Ureter (tissue), 1 donor: ENCODE measurements at regions not wholly inside any gene's neighbourhood (a gene's known extent, or its start where the extent isn't known, plus 50 kb on each side); places are given as distances from the start of the nearest gene placed in this dataset.

Source experiments
- DNase-seq: peaks from one replicate; pipeline ENCODE4 v3.0.0-alpha.2; 2020; ENCODE audit warnings: low spot score
- donor health status: DM: yes; HTN: yes; CAD: no.

- DNase-seq, result no peak
These were observed 336.6 kb downstream of the EN1 start for GRCh38 chr2:118510807-118511206.

DNA sequence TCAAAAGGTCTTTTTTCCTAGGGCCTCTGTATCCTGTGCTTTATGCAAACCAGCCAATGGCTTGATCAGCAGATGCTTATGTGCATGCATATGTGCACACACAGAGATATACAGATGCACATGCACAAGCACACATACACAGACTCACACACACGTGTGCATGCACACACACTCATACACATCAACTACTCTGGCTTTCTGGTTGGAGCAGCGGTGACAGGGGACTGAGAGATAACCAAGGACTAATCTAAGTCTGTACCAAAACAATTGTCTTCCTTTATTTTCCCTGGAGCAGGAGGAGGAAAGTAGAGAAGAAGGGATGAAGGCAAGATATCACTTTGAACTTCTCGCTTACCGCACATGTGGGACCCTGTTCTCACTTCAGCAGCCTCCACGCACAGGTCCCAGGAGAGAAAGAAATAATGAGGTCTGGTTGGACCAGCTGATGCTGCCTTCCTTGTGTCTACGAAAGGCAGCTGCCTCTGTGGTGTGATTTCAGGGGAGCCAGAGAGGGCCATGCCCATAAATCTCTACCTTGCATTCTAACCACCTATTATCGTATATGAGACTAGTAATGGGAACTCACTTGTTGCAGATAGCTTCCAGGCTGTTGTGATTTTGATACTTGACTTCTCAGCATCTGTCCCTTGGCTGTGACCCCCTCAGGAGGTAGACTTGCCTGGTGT, 338.0 kb downstream of the EN1 start:
- no peak for DNase-seq

- DNase-seq, result no peak
These were observed 339.2 kb downstream of the EN1 start for GRCh38 chr2:118508282-118508681.

DNA sequence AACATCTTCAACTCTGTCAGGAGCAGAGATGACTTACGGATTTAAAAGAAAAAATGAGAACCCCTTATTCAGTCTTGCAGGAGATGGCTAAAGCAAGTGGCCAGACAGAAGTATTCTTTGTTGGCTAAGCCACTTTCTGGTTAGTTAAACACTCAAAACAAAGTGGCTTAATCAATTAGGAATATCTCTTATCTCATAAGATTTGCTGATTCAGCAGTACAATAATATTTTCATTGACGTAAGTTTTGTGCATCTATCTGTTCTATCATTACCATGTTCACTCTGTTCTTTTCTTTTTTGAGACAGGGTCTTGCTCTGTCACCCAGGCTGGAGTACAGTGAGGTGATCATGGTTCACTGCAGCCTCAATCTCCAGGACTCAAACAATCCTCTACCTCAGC, 342.0 kb downstream of the EN1 start:
- DNase-seq, result no peak

- DNase-seq, result no peak
These were observed 345.3 kb downstream of the EN1 start for GRCh38 chr2:118502106-118502505.

- no peak for DNase-seq
These were observed 348.5 kb downstream of the EN1 start for GRCh38 chr2:118498943-118499342.

GRCh38 chr2:118496870-118497611, 350.4 kb downstream of the EN1 start:
- DNase-seq, result no peak

DNA sequence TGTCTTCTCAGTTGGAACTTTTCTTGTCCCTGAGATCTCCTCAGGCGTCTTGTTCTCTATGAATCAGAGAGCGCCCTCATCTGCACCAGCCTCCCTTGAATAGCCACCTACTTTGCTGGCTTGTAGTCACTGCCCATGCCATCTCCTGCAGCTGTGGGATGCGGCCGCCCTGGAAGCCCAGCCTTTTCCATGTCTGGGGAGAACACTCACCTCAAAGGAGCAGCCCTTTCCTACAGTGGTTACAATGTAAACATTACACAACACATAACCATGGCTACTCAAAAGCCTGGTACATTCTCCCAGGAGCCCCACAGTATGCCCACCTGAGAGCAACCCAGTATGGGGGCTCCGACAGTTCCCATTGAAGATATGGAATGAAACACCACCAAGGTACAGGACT, 351.0 kb downstream of the EN1 start:
- DNase-seq, result no peak

DNA sequence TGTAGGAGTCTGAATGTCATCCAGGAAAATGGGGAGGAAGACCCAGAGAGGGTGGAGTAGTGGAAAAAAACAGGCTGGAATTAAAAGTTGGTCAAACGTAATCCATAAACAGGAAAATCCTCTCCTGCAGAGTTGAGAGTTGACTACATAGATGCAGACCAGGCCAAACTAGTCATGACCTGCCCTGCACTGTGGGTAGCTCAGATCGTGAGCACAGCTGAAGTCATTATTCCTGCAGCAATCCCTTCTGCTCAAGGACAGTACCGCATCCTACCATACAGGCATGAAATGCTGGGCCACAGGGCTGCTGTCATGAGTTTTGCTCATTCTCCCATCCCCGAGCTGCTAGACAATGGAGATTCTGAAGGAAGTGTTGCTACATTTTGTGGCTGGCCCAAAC, 352.2 kb downstream of the EN1 start:
- DNase-seq, result no peak

DNA sequence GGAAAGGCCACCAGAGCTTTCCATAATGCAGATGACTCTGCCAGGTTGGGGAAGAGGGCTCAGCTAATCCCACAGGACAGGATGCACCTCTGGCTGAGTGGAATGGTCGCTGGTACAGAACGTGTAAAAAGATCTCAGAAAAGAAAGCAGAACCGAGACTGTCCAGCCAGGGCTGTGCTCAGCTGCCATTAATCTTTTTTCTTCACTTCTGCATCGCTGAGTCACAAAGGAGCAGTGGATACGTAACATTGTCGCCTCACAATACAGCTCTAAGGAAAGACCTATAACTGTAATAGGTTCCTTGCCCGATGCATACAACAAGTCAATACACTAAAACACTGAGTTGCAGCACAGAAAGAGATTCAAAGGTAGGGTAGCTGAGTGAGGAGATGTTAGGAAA, 354.2 kb downstream of the EN1 start:
- no peak for DNase-seq

- no peak for DNase-seq
These were observed 355.1 kb downstream of the EN1 start for GRCh38 chr2:118492335-118492734.

DNA sequence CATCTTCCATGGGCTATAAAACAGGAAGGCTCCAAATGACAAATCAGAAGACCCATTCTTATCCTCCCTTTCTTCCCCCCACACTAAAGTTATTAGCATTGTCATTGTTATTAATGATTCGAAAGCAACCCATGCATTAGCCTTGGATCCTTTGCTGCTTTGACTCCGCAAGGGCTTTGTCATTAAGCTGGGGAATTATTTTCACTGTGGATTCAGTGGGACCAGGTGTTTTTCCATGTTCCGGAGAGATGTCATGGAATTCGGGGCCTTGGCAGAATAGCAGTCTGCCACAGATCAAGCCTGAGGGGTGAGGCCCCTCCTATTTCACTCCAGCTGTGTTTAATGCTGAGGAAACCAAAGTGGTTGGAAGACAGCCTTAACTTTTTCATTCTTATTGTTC, 357.1 kb downstream of the EN1 start:
- no peak for DNase-seq

GRCh38 chr2:118489712-118490299, 357.6 kb downstream of the EN1 start:
- no peak for DNase-seq

GRCh38 chr2:118481299-118481698, 366.1 kb downstream of the EN1 start:
- DNase-seq, result no peak

DNA sequence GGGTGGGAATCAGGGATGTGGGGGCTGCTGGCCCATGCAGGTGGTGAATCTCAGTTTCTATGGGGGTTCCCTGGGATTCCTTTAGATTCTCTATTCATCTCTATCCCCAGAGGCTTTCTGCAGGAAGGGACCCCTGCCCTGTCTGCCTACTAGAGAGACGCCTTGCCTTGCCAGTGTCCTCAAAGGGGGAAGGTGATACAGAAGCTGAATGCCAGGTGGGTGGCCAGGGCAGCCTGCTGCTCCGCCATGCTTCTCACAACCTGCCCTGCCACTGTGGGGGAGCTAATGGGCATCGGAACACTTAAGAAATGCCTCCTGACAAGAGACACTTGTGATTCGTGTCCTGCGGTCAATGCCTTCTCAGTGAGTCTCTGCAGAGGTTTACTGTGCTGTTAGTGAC, 368.4 kb downstream of the EN1 start:
- no peak for DNase-seq

DNA sequence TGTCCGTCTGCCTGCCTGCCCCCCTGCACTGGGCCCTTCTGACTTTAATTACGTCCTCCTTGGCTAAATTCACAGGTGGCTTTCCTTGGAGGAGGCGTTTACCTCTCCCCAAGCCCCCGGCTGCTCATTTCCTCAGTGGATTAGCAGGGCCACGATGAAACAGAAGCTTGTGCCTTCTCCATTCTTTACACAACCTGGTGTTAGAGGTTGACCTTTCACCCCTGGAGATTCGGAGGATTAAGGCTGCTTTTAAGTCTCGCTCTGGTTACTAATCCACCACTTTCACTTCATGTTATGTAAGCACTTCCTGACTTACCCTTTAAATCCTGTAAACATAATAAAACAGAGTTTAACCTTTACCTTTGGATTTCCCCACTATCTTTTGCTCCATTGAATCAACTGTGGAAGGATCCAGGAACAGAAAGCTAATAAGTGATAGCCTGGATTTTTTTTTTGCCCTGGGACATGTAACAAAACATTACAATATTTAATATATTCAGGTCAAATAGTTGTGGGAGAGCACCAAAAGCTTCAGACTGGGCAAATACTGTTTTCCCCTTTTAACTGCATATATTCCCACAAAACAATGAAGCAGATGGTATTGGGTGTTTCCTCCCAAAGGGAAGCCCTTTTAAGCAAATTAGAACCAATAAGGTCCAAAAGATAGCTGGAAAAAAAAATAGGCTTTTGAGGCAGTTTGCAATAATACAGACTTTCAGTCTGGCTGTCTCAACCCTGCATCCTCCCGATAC, 370.2 kb downstream of the EN1 start:
- no peak for DNase-seq

GRCh38 chr2:118475622-118476205, 371.7 kb downstream of the EN1 start:
- DNase-seq, result no peak

DNA sequence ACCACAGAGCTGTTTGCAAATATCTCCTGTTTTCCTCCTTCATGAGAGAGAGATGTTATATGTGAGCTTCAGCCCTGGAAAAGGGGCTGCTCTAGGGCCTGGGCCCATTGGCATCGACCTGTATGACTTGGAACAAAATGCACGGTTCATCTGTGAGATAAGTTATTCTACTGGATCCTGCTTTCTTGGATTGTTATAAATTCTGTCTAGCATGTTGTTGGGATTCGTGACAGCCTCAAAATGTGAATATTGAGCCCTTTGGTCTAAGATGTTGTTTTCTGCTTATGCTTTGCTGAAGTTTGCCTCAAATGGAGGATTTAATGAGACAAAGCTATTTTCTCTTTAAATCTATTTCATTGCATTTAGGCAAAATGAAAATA, 372.9 kb downstream of the EN1 start:
- DNase-seq, result no peak

DNA sequence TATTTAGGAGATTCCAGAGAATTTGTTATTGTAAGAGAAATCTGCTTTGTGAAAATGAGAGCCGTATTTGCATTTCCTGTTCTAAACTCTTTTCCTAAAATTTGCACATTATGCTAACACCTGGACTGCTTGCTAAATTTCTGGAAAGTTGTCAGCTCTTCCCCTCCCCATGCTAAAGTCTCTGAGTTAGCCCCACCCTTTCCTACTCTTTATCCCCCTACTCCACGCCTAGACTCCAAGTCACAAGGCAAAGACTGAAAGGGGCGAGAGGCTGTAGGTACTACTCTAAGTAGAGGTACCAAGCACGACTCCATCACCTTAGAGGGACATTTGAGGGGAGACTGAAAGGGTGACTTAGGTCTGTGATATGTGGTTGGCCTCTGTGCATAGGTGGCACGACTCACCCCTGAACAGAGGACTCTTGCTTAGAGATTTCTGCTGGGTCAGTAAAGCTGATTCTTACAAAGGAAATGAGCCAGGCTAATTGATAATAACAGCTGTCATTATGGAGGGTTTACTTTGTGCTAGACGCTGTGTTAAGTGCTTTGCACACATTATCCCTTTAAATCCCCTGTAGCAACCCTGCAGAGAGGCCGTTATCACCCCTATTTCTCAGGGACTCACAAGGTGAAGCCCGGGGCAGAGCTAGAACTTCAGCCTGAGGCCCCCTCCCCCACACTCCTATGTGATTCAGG, 373.5 kb downstream of the EN1 start:
- no peak for DNase-seq

GRCh38 chr2:118473241-118473640, 374.2 kb downstream of the EN1 start:
- DNase-seq, result no peak

GRCh38 chr2:118470297-118470696, 377.2 kb downstream of the EN1 start:
- no peak for DNase-seq

GRCh38 chr2:118469103-118469502, 378.3 kb downstream of the EN1 start:
- DNase-seq, result no peak
